Panc1 (cell line): ENCODE measurements at regions not wholly inside any gene's neighbourhood (a gene's known extent, or its start where the extent isn't known, plus 50 kb on each side); places are given as distances from the start of the nearest gene placed in this dataset.

Experiments
- CTCF ChIP-seq: fragments of 450-650 bp; IDR thresholded peaks from 2 replicates; pipeline ENCODE4 v1.5.1; 2017; ENCODE audit warnings: mild to moderate bottlenecking
- POLR2AphosphoS5 ChIP-seq: IDR thresholded peaks from 2 replicates; pipeline ENCODE4 v1.6.1; 2012; ENCODE audit warnings: mild to moderate bottlenecking, low read depth, low read length, moderate library complexity
- REST ChIP-seq, 2 experiments: IDR thresholded peaks; 2 replicates each; pipeline ENCODE4 v1.6.1; 2011 to 2012; ENCODE audit warnings: low read depth in 2 of 2, control low read depth in 1 of 2, low read length in 1 of 2, mild to moderate bottlenecking in 1 of 2, moderate library complexity in 1 of 2; ENCODE audit not compliant: insufficient read depth in 1 of 2
- TCF7L2 ChIP-seq: IDR thresholded peaks from 2 replicates; pipeline ENCODE4 v1.6.1; 2011; ENCODE audit warnings: mild to moderate bottlenecking, low read depth, low read length, inconsistent platforms

GRCh38 chr14:97916669-97917568, 1119.7 kb downstream of the VRK1 start:
- TF ChIP-seq CTCF (no peak), REST (IDR thresholded peaks at IDR 0.05; ENCODE audit: insufficient read depth in 1 of 2, low read depth in 2 of 2, low read length in 1 of 2) (no peak), POLR2AphosphoS5 (no peak), TCF7L2 (no peak)
